ENCODE measurements at regions not wholly inside any gene's neighbourhood (a gene's known extent, or its start where the extent isn't known, plus 50 kb on each side); places are given as distances from the start of the nearest gene placed in this dataset.
A peak's percentile ranks its signal among the peaks of the same experiment; 100 is the strongest.
"Not testable (repeated sequence)": the region's sequence is repeated elsewhere in the genome, so short reads cannot be mapped to it uniquely, and the experiment has no call there.

- DNase-seq (ENCODE audit: low read depth, low spot score) = no peak
These were observed 159.4 kb downstream of the HS3ST3A1 start for GRCh38 chr17:13442361-13442760.

- DNase-seq (ENCODE audit: low read depth, low spot score) = no peak
These were observed 159.9 kb downstream of the HS3ST3A1 start for GRCh38 chr17:13441873-13442272.

- DNase-seq (ENCODE audit: low read depth, low spot score) = peak; percentile 50
These were observed 163.6 kb downstream of the HS3ST3A1 start for GRCh38 chr17:13437966-13438779.

- DNase-seq (ENCODE audit: low read depth, low spot score) = no peak
These were observed 166.5 kb downstream of the HS3ST3A1 start for GRCh38 chr17:13435230-13435629.

- DNase-seq (ENCODE audit: low read depth, low spot score) = no peak
These were observed 172.5 kb downstream of the HS3ST3A1 start for GRCh38 chr17:13429201-13429600.

GRCh38 chr17:13428611-13429042, 173.1 kb downstream of the HS3ST3A1 start:
- DNase-seq (ENCODE audit: low read depth, low spot score) = no peak

DNA sequence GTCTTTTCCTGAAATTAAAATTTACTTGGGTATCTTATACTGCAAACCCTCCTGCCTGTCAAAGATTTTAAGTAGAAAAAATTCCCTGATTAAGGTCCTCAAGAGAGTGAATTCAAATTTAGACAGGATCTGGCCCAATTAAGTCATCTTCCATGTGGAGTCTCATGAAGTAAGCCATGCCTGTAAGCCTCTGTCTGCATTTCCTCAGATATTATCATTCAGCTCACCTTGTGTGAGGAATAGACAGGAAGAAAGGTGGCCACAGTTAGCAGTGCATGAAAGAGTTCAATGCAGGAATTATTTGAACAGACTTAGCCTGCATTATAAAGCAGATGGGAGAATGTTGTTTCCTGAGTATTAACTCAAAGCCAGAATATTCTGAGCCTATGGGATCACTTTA, 174.7 kb downstream of the HS3ST3A1 start:
- no peak for DNase-seq (ENCODE audit: low read depth, low spot score)

- no peak for DNase-seq (ENCODE audit: low read depth, low spot score)
These were observed 176.3 kb downstream of the HS3ST3A1 start for GRCh38 chr17:13425390-13425789.

DNA sequence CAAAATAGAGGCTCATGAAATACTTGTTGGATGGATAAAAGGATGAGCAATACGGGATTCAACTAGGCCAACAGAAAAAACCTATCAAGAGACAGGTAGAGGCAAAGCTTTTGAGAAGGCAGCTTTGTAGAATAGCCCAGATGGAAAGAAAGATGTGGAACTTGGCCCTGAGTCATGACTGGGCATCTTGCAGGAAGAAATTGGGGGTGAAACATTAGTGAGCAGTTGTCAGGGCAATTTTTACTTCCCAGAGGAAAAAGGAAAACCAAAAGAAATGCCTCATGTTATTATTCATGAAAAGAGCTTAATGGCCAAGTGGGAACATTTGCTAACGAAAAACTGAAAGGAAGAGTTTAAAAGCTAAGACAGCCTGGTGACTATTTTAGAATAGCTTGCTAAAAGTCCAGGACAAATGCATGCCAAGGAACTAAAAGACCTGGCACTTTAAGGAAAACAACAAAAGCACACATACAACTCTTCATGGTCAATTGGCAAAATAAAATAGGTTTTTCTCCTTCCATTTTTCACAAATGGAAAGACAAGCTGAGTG, 180.1 kb downstream of the HS3ST3A1 start:
- DNase-seq (ENCODE audit: low read depth, low spot score) = no peak

DNA sequence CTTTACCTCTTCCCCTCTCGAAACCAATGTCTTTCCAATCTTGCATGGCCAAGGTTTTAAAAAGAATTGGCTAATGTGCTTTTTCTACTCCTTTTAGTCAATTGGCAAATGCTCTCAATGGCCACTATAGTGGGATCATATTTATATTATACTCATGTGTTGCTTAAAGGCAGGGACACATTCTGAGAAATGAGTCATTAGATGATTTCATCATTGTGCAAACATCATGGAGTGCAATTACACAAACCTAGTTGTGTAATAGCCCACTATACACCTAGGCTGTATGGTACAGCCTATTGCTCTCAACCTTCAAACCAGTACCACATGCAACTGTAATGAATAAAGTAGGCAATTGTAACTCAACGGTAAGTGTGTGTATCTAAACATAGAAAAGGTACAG, 180.9 kb downstream of the HS3ST3A1 start:
- no peak for DNase-seq (ENCODE audit: low read depth, low spot score)

DNA sequence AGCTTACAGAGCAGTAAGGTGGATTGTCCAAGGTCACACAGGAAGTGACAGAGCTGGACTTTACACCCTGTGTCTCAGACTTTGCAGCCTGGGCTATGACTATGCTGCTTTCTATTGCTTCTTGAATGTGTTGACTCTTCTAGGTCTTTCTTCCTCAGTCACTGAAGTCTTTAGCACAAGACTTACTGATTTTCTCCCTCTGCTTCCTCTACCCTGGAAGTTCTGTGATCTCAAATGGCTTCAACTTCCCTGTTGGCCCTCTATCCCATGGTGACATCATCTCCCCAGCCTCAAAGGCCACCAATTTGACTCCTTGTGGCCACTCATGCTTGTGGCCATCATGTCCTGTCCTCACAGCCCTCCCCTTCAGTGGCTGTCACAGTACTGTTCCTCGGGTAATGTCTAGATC, 181.3 kb downstream of the HS3ST3A1 start:
- DNase-seq (ENCODE audit: low read depth, low spot score) = no peak

DNA sequence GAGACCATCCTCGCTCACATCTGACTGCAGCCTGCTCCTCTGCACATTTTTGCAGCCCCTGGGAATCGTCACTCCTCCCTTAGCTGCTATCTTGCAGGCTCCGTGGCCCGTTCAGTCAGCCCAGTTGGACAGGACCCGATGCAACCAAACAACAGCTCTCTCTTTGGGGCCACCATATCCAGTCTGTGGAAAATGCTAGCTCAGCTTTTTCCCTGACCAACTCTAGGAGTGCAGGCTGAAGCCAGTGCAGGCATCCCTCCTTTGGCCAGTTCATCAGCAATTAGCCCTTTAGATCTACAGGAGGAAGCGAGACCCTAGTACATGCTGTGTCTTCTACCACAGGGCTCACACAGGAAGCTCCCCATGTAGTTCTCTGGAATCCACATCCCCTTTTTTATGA, 182.1 kb downstream of the HS3ST3A1 start:
- DNase-seq (ENCODE audit: low read depth, low spot score) = no peak

DNA sequence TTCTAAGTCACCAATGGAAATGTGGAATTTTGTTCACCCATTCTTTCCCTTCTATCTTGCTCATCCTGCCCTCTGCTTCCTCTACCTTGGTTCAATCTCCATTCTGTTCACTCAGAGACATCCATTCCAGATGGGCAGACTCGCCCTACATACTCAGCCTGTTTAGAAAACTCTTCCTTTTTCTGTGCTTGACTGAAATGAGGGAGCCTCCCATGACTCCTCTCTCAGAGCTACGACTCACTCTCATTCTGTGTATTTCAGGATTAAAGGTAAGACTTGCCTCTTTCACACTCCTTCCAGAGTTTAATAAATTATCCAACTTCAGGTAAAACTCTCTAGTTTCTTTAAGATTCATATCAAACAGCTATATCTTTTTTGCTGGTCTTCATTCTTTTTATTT, 182.8 kb downstream of the HS3ST3A1 start:
- DNase-seq (ENCODE audit: low read depth, low spot score) = no peak

- no peak for DNase-seq (ENCODE audit: low read depth, low spot score)
These were observed 184.3 kb downstream of the HS3ST3A1 start for GRCh38 chr17:13417381-13417950.

DNA sequence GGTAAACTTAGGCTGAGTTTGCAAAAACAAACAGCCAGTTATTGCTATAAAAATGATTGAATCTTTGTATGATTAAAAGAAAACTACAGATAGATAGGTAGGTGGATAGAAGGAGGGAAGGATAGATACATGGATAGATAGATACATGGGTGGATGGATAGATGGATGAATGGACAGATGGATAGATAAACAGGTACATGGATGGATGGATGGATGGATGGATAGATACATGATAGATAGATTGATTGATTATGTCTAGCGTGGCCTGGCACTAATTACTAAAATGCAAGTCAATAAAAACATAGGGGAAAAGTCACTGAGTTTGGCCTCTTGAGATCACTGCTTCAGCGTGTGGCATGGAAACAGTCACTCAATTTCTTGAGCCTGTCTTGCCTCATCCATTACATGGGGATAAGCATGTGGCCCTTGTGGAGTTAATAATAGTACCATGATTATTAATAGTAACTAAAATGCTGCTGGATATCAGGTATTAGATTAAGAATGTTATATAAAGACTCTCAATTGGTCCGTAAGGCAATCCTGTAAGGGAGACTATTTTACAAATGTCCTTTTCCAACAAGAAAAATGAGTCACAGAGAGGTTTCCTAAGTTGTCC, 184.9 kb downstream of the HS3ST3A1 start:
- no peak for DNase-seq (ENCODE audit: low read depth, low spot score)

- DNase-seq (ENCODE audit: low read depth, low spot score) = no peak
These were observed 185.8 kb downstream of the HS3ST3A1 start for GRCh38 chr17:13415871-13416416.

DNA sequence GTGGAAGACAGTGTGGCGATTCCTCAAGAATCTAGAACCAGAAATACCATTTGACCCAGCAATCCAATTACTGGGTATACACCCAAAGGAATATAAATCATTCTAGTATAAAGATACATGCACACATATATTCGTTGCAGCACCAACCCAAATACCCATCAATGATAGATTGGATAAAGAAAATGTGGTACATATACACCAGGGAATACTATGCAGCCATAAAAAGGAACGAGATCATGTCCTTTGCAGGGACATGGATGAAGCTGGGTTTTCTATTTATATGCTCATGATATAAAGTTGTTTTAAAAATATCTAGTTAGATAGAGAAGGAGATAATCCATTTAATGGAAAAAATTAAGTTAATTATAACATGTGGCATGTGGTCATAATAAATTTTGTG, 186.5 kb downstream of the HS3ST3A1 start:
- DNase-seq (ENCODE audit: low read depth, low spot score) = not testable (repeated sequence)

GRCh38 chr17:13413001-13413400, 188.7 kb downstream of the HS3ST3A1 start:
- DNase-seq (ENCODE audit: low read depth, low spot score) = no peak

DNA sequence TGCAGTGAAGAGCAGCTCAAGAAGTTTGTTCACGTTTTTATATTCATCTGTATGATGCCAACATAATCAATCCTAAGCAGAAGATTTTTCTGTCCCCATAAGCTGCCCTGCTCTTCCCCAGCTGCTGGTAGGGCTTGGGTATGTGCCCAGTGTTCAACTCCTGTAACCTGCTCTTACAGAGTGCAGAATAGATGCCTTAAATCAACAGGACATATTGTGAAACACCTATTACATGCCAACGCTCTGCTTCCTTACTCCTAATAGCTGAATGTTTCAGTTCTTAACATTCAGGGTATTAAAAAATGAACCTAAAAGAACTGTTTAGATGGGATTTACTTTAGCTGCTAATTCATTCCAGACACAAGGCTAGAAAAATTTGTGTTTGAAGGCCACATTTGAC, 190.9 kb downstream of the HS3ST3A1 start:
- no peak for DNase-seq (ENCODE audit: low read depth, low spot score)

GRCh38 chr17:13410214-13410613, 191.5 kb downstream of the HS3ST3A1 start:
- no peak for DNase-seq (ENCODE audit: low read depth, low spot score)

DNA sequence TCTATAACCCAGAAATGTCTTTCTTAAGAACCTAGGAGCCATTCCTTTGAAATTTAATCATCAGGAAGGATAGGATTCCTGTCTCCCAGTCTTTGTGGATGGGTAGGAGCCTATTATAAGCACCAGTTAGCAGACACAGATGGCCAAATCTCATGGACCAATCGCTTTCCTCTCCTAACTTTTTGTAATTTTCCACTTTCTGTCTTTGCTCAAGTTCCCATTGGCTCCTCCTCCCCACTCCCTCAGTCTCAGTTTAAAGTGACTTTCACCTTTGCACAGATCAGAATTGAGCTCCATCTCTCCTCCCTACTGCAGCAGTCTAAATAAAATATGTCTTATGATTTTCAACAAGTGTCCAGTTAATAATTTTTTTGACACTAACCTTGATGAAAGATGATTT, 192.3 kb downstream of the HS3ST3A1 start:
- no peak for DNase-seq (ENCODE audit: low read depth, low spot score)

DNA sequence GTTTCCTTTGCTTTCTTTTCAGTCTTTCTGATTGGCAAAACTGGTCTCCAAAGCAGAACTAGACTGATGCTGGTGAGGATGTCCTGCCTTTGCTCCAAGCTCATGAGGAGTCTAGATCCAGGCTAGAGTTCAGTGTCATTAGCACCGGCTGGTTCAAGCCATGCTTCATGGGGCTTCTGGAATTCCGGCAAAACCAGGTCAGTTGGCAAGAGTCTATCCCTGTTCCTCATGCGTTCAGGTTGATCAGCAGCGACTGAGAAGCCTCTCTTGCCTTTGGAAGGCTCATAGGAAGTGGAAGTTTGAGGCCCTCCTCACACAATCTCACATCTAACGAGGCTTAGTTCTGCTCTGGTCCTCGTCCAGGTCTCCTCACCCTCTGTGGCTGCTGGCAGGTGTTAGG, 194.3 kb downstream of the HS3ST3A1 start:
- DNase-seq (ENCODE audit: low read depth, low spot score) = no peak

Measured in smooth muscle cell of the brain vasculature (primary cell).